Testis (tissue), 2 donors: ENCODE measurements at regions not wholly inside any gene's neighbourhood (a gene's known extent, or its start where the extent isn't known, plus 50 kb on each side); places are given as distances from the start of the nearest gene placed in this dataset.

Experiments used
- POLR2A ChIP-seq: fragments of 450-650 bp; IDR thresholded peaks from one replicate; pipeline ENCODE4 v1.6.1; 2017; ENCODE audit warnings: antibody characterized with exemption, mild to moderate bottlenecking, moderate library complexity
- TF ChIP-seq, protein P1 (sequence below), 3 experiments: fragments of 450-650 bp in 2 of 3; fragments of 200-600 bp in 1 of 3; sonication (generic) in 1 of 3; IDR thresholded peaks; one replicate each; pipeline ENCODE4 v1.5.1; 2016 to 2019; ENCODE audit warnings: antibody characterized with exemption in 3 of 3, mild to moderate bottlenecking in 2 of 3, moderate library complexity in 1 of 3

DNA sequence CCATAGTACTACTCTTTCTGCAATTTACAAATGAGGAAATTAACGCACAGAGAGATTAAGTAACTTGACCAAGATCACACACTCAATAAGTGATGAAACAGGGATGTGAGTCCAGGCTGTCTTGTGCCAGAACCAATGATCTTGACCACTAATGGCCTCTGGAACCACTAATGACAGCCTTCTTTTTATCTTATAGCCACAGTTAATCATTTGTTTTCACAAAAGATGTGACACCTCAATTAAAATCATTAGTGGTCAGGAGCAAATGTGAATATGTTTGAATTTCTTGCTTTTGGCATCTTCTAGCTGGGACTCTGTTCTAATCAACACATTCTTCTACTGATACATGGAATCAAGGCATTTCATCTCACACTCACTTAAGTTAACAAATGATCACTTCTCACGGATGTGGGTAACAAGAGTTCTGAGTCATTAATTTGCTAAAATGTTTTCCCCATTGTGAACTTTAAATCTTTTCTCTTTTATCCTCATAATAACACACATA lies 102.7 kb upstream of the CD180 start:
- no peak for TF ChIP-seq POLR2A
- TF ChIP-seq, protein P1, sequence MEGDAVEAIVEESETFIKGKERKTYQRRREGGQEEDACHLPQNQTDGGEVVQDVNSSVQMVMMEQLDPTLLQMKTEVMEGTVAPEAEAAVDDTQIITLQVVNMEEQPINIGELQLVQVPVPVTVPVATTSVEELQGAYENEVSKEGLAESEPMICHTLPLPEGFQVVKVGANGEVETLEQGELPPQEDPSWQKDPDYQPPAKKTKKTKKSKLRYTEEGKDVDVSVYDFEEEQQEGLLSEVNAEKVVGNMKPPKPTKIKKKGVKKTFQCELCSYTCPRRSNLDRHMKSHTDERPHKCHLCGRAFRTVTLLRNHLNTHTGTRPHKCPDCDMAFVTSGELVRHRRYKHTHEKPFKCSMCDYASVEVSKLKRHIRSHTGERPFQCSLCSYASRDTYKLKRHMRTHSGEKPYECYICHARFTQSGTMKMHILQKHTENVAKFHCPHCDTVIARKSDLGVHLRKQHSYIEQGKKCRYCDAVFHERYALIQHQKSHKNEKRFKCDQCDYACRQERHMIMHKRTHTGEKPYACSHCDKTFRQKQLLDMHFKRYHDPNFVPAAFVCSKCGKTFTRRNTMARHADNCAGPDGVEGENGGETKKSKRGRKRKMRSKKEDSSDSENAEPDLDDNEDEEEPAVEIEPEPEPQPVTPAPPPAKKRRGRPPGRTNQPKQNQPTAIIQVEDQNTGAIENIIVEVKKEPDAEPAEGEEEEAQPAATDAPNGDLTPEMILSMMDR (IDR thresholded peaks at IDR 0.05), result no peak
